ENCODE measurements at regions not wholly inside any gene's neighbourhood (a gene's known extent, or its start where the extent isn't known, plus 50 kb on each side); places are given as distances from the start of the nearest gene placed in this dataset.
"Not testable (repeated sequence)": the region's sequence is repeated elsewhere in the genome, so short reads cannot be mapped to it uniquely, and the experiment has no call there.

- DNase-seq = no peak
Measured at GRCh38 chr5:125421006-125421405, 674.6 kb upstream of the ZNF608 start.

- no peak for DNase-seq
Measured at GRCh38 chr5:125422342-125422741, 675.9 kb upstream of the ZNF608 start.

- DNase-seq = peak; percentile 40
Measured at GRCh38 chr5:125424402-125425141, 678.1 kb upstream of the ZNF608 start.

GRCh38 chr5:125429498-125429897 is 683.1 kb upstream of the ZNF608 start:
- DNase-seq = no peak

- no peak for DNase-seq
Measured at GRCh38 chr5:125433457-125433856, 687.0 kb upstream of the ZNF608 start.

GRCh38 chr5:125439243-125439642 is 692.8 kb upstream of the ZNF608 start:
- DNase-seq = no peak

GRCh38 chr5:125440905-125441304 is 694.5 kb upstream of the ZNF608 start:
- no peak for DNase-seq

- no peak for DNase-seq
Measured at GRCh38 chr5:125446986-125447385, 700.5 kb upstream of the ZNF608 start.

GRCh38 chr5:125450771-125451170 is 704.3 kb upstream of the ZNF608 start:
- no peak for DNase-seq

GRCh38 chr5:125451622-125452021 is 705.2 kb upstream of the ZNF608 start:
- no peak for DNase-seq

GRCh38 chr5:125452991-125453390 is 706.6 kb upstream of the ZNF608 start:
- no peak for DNase-seq

GRCh38 chr5:125455041-125455440 is 708.6 kb upstream of the ZNF608 start:
- no peak for DNase-seq

GRCh38 chr5:125456005-125456404 is 709.6 kb upstream of the ZNF608 start:
- not testable (repeated sequence) for DNase-seq

GRCh38 chr5:125457617-125458016 is 711.2 kb upstream of the ZNF608 start:
- no peak for DNase-seq

- DNase-seq = not testable (repeated sequence)
Measured at GRCh38 chr5:125458949-125459348, 712.5 kb upstream of the ZNF608 start.

GRCh38 chr5:125461641-125462072 is 715.2 kb upstream of the ZNF608 start:
- DNase-seq = no peak

GRCh38 chr5:125463466-125464092 is 717.1 kb upstream of the ZNF608 start:
- DNase-seq = no peak

GRCh38 chr5:125464847-125465432 is 718.5 kb upstream of the ZNF608 start:
- no peak for DNase-seq

- DNase-seq = no peak
Measured at GRCh38 chr5:125465703-125466102, 719.3 kb upstream of the ZNF608 start.

GRCh38 chr5:125467222-125467621 is 720.8 kb upstream of the ZNF608 start:
- no peak for DNase-seq

- DNase-seq = no peak
Measured at GRCh38 chr5:125470280-125470902, 724.0 kb upstream of the ZNF608 start.

- no peak for DNase-seq
Measured at GRCh38 chr5:125476901-125477585, 730.6 kb upstream of the ZNF608 start.

Data from left kidney (tissue), 1 donor.